Caco-2 (cell line): ENCODE measurements at regions not wholly inside any gene's neighbourhood (a gene's known extent, or its start where the extent isn't known, plus 50 kb on each side); places are given as distances from the start of the nearest gene placed in this dataset.

Source experiments
- BruUV-seq: library from RNA; stranded (reverse); fragments of 400-500 nt; replicated peaks from 2 replicates; lab custom pipeline; 2021; lab: Mats Ljungman, UMichigan
- CTCF ChIA-PET: fragments of 300-600 bp; sonication (Branson Sonifier 250); formaldehyde crosslinking; loops from one replicate; lab custom pipeline; 2022; ENCODE audit warnings: antibody characterized with exemption; lab: Charles Lee
- POLR2A ChIA-PET: fragments of 300-600 bp; sonication (Branson Sonifier 250); formaldehyde crosslinking; loops from one replicate; lab custom pipeline; 2022; ENCODE audit warnings: antibody characterized with exemption; lab: Charles Lee
- DNase-seq, 2 experiments: peaks; one replicate each; pipeline versions ENCODE4 v3.0.0 to v3.0.0-alpha.2; 2020 to 2022
- H3K27me3 ChIP-seq: replicated peaks from 2 replicates; pipeline ENCODE4 v1.6.0; 2011; ENCODE audit warnings: low read length; ENCODE audit not compliant: control insufficient read depth, insufficient read depth
- H3K36me3 ChIP-seq: 2 replicates; pipeline ENCODE4 v1.5.1; 2011; ENCODE audit warnings: low read length; ENCODE audit not compliant: control insufficient read depth, insufficient read depth
- H3K4me1 ChIP-seq: fragments of 250-450 bp; sonication (Bioruptor Pico); 2 replicates; pipeline ENCODE4 v1.5.1; 2020; ENCODE audit warnings: mild to moderate bottlenecking
- H3K4me3 ChIP-seq: 2 replicates; pipeline ENCODE4 v1.5.1; 2011; ENCODE audit warnings: low read depth, mild to moderate bottlenecking, control low read depth, low read length
- H3K9me3 ChIP-seq: fragments of 250-450 bp; sonication (Bioruptor Pico); 2 replicates; pipeline ENCODE4 v1.5.1; 2020; ENCODE audit warnings: mild to moderate bottlenecking, moderate library complexity
- H3K27ac Mint-ChIP-seq: one replicate; pipeline ENCODE4 v1.8.0; 2022; ENCODE audit warnings: mixed read lengths; ENCODE audit not compliant: unreplicated experiment
- H3K27me3 Mint-ChIP-seq: one replicate; pipeline ENCODE4 v1.8.0; 2022; ENCODE audit warnings: mixed read lengths; ENCODE audit not compliant: insufficient read depth, unreplicated experiment
- H3K36me3 Mint-ChIP-seq: one replicate; pipeline ENCODE4 v1.8.0; 2022; ENCODE audit warnings: mild to moderate bottlenecking, mixed read lengths; ENCODE audit not compliant: insufficient read depth, unreplicated experiment
- H3K4me1 Mint-ChIP-seq: one replicate; pipeline ENCODE4 v1.8.0; 2022; ENCODE audit warnings: low read depth, mixed read lengths; ENCODE audit not compliant: unreplicated experiment
- H3K4me3 Mint-ChIP-seq: one replicate; pipeline ENCODE4 v1.8.0; 2022; ENCODE audit warnings: mild to moderate bottlenecking, moderate library complexity, mixed read lengths; ENCODE audit not compliant: unreplicated experiment
- H3K9me3 Mint-ChIP-seq: one replicate; pipeline ENCODE4 v1.8.0; 2022; ENCODE audit warnings: mixed read lengths; ENCODE audit not compliant: unreplicated experiment
- CTCF ChIP-seq, 2 experiments: fragments of 200-600 bp in 1 of 2; IDR thresholded peaks; 1 replicate in 1 of 2; 2 replicates in 1 of 2; pipeline versions ENCODE4 v1.5.1 to v1.8.0; 2011 to 2022; ENCODE audit warnings: antibody characterized with exemption in 1 of 2, control low read depth in 1 of 2, inconsistent platforms in 1 of 2, low read depth in 1 of 2, low read length in 1 of 2, mild to moderate bottlenecking in 1 of 2, moderate library complexity in 1 of 2; ENCODE audit not compliant: insufficient read depth in 1 of 2, severe bottlenecking in 1 of 2, unreplicated experiment in 1 of 2
- intact Hi-C: fragments of 100-400 bp; cut with micrococcal nuclease; formaldehyde crosslinking; loops from one replicate; pipeline ENCODE4 v1.10.0; 2022; ENCODE audit not compliant: unreplicated experiment

GRCh38 chr6:6091608-6092002 is 84.9 kb upstream of the NRN1 start:
- CTCF ChIA-PET, result no interaction called here
- Mint-ChIP-seq H3K4me3 (no peak overlapping the region), H3K9me3 (no peaks in the 10 kb centered on the region), H3K27me3 (peaks cover 17% of the 10 kb centered on the region), H3K36me3 (no peaks in the 10 kb centered on the region), H3K27ac (no peak overlapping the region), H3K4me1 (no peaks in the 10 kb centered on the region)
- Histone ChIP-seq H3K4me3 (no peak overlapping the region), H3K36me3 (no peaks in the 10 kb centered on the region), H3K9me3 (no peaks in the 10 kb centered on the region), H3K4me1 (no peaks in the 10 kb centered on the region), H3K27me3 (no peaks in the 10 kb centered on the region)
- no TSS peak for BruUV-seq
- no peak for DNase-seq
- intact Hi-C loops, result no loop called here
- POLR2A ChIA-PET, result no interaction called here
- no peak for TF ChIP-seq CTCF (IDR thresholded peaks at IDR 0.05; ENCODE audit: insufficient read depth in 1 of 2, low read depth in 1 of 2, low read length in 1 of 2, severe bottlenecking in 1 of 2, unreplicated experiment in 1 of 2)

DNA sequence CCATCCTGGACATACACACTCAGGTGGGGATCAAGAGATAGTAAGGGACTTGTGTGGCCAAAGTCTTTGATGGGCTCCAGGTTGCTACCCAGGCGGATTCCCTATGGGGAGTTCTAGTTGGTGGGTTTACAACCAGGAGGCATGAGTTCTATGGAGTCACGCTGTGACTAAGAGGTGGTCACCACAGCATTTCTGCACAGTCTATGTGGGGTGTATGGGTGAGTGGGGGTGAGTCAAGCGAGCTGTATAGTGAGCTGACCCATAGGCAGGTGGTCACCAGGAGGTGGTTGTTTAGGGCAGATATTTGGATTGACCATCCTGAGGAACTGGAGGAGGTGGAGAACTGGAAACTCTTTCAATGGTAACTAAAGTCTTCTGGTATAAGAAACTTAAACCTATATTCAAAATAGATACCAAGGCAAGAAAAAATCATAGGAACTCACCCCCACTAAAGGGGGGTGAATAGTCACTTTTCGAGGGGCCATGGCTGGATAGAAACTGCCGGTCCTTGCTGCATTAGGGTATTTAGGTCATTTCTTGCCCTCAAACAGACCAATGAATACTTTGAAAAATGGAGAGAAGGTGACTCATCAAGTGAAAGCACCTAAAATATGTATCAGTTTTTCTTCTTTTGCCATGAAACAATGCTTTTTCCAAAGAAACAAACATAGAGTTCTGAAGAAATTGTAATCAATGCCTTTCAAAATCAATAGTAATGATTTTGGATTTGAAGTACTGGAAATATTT is 84.3 kb upstream of the NRN1 start:
- no TSS peak for BruUV-seq
- Mint-ChIP-seq H3K27me3 (peaks cover 17% of the 10 kb centered on the region), H3K36me3 (no peaks in the 10 kb centered on the region), H3K9me3 (no peaks in the 10 kb centered on the region), H3K4me1 (no peaks in the 10 kb centered on the region), H3K4me3 (no peak overlapping the region), H3K27ac (no peak overlapping the region)
- H3K27me3 ChIP-seq, result no peaks in the 10 kb centered on the region
- TF ChIP-seq CTCF (IDR thresholded peaks at IDR 0.05; ENCODE audit: insufficient read depth in 1 of 2, low read depth in 1 of 2, low read length in 1 of 2, severe bottlenecking in 1 of 2, unreplicated experiment in 1 of 2), result no peak
- DNase-seq, result no peak
- intact Hi-C loops, result no loop called here
- no peak overlapping the region for H3K4me3 ChIP-seq
- H3K36me3 ChIP-seq, result no peaks in the 10 kb centered on the region
- CTCF ChIA-PET, result no interaction called here
- POLR2A ChIA-PET, result interaction anchor here (0.9 kb wide), 1 partner anchor 15 kb away, joined by 3 read pairs; no protein-coding TSS in a partner anchor
- no peaks in the 10 kb centered on the region for H3K4me1 ChIP-seq
- H3K9me3 ChIP-seq, result no peaks in the 10 kb centered on the region

- Mint-ChIP-seq H3K9me3 (no peaks in the 10 kb centered on the region), H3K4me3 (no peak overlapping the region), H3K36me3 (no peaks in the 10 kb centered on the region), H3K27ac (no peak overlapping the region), H3K4me1 (no peaks in the 10 kb centered on the region), H3K27me3 (peaks cover 20% of the 10 kb centered on the region)
- Histone ChIP-seq H3K9me3 (no peaks in the 10 kb centered on the region), H3K4me3 (no peak overlapping the region), H3K36me3 (no peaks in the 10 kb centered on the region), H3K4me1 (no peaks in the 10 kb centered on the region), H3K27me3 (no peaks in the 10 kb centered on the region)
- ChIA-PET POLR2A (no interaction called here), CTCF (no interaction called here)
- BruUV-seq, result no TSS peak
- no peak for TF ChIP-seq CTCF (IDR thresholded peaks at IDR 0.05; ENCODE audit: insufficient read depth in 1 of 2, low read depth in 1 of 2, low read length in 1 of 2, severe bottlenecking in 1 of 2, unreplicated experiment in 1 of 2)
- no peak for DNase-seq
- intact Hi-C loops, result no loop called here
Measured at GRCh38 chr6:6085928-6086668, 79.4 kb upstream of the NRN1 start.
